K562 (cell line): ENCODE measurements at regions not wholly inside any gene's neighbourhood (a gene's known extent, or its start where the extent isn't known, plus 50 kb on each side); places are given as distances from the start of the nearest gene placed in this dataset.

Experiments
- HMG20B ChIP-seq: fragments of 250-450 bp; sonication (Bioruptor Pico); IDR thresholded peaks from 2 replicates; pipeline ENCODE4 v1.5.0; 2021; ENCODE audit warnings: mild to moderate bottlenecking
- HNRNPK ChIP-seq: fragments of 200-400 bp; formaldehyde crosslinking; IDR thresholded peaks from one replicate; pipeline ENCODE4 v1.6.1; 2018; ENCODE audit warnings: mild to moderate bottlenecking, low read depth, low read length; ENCODE audit not compliant: poor library complexity, severe bottlenecking
- ZBTB40 ChIP-seq, 2 experiments: fragments of 450-650 bp in 1 of 2; sonication (generic) in 1 of 2; formaldehyde crosslinking in 1 of 2; IDR thresholded peaks; 2 replicates each; pipeline versions ENCODE4 v1.7.1 to v1.9.0; 2016 to 2022; ENCODE audit warnings: inconsistent platforms in 1 of 2, mild to moderate bottlenecking in 1 of 2, missing genetic modification reagents in 1 of 2

GRCh38 chr12:43098071-43098470 is 453.9 kb downstream of the ADAMTS20 start (continued):
- TF ChIP-seq HMG20B (no peak), HNRNPK (no peak), ZBTB40 (IDR thresholded peaks at IDR 0.05) (no peak), ZBTB40 (CRISPR knock-in tag; IDR thresholded peaks at IDR 0.05) (no peak)
